HepG2 (cell line): ENCODE measurements at regions not wholly inside any gene's neighbourhood (a gene's known extent, or its start where the extent isn't known, plus 50 kb on each side); places are given as distances from the start of the nearest gene placed in this dataset.

Source experiments
- CTCF ChIP-seq: sonication (generic); formaldehyde crosslinking; IDR thresholded peaks from 2 replicates; pipeline ENCODE4 v1.5.0; 2020; ENCODE audit warnings: mild to moderate bottlenecking, missing genetic modification reagents, moderate library complexity
- E2F5 ChIP-seq: sonication (generic); formaldehyde crosslinking; conservative IDR thresholded peaks from 2 replicates; pipeline ENCODE4 v1.4.0; 2020; ENCODE audit warnings: missing genetic modification reagents
- EZH2 ChIP-seq: conservative IDR thresholded peaks from 2 replicates; pipeline ENCODE4 v1.6.1; 2012; ENCODE audit warnings: mild to moderate bottlenecking, low read depth, low read length, moderate library complexity
- GMEB1 ChIP-seq: sonication (generic); formaldehyde crosslinking; IDR thresholded peaks from 2 replicates; pipeline ENCODE4 v1.5.1; 2020; ENCODE audit warnings: missing genetic modification reagents, mild to moderate bottlenecking, borderline replicate concordance
- GTF2F1 ChIP-seq: fragments of 150-350 bp; IDR thresholded peaks from 2 replicates; pipeline ENCODE4 v1.6.1; 2014; ENCODE audit warnings: low read length
- MAX ChIP-seq: IDR thresholded peaks from 2 replicates; pipeline ENCODE4 v1.6.1; 2012; ENCODE audit warnings: inconsistent platforms
- POLR2A ChIP-seq, 2 experiments: IDR thresholded peaks; 2 replicates each; pipeline ENCODE4 v1.6.1; 2011; ENCODE audit warnings: low read depth in 2 of 2, low read length in 2 of 2, mild to moderate bottlenecking in 1 of 2, moderate library complexity in 1 of 2; ENCODE audit not compliant: insufficient read depth in 1 of 2
- RAD21 ChIP-seq: fragments of 450-650 bp; formaldehyde crosslinking; IDR thresholded peaks from 2 replicates; pipeline ENCODE4 v1.5.0; 2020; ENCODE audit warnings: mild to moderate bottlenecking
- RFX5 ChIP-seq: IDR thresholded peaks from 2 replicates; pipeline ENCODE4 v1.6.1; 2011; ENCODE audit warnings: low read depth, low read length, improper control_type of control experiment

- TF ChIP-seq RAD21 (no peak), GMEB1 (CRISPR knock-in tag) (no peak), CTCF (CRISPR knock-in tag) (no peak), E2F5 (no peak), GTF2F1 (no peak), RFX5 (no peak), POLR2A (IDR thresholded peaks at IDR 0.05; ENCODE audit: insufficient read depth in 1 of 2, low read depth in 2 of 2, low read length in 2 of 2) (no peak), MAX (no peak), EZH2 (no peak)
Observed at GRCh38 chr9:135338546-135338945, 141.0 kb upstream of the PPP1R26 start.
